Ammon's horn (tissue), 1 donor: ENCODE measurements at regions not wholly inside any gene's neighbourhood (a gene's known extent, or its start where the extent isn't known, plus 50 kb on each side); places are given as distances from the start of the nearest gene placed in this dataset.
"Not testable (repeated sequence)": the region's sequence is repeated elsewhere in the genome, so short reads cannot be mapped to it uniquely, and the experiment has no call there.

ENCODE experiments used
- DNase-seq: peaks from one replicate; pipeline ENCODE4 v3.0.0-alpha.2; 2016; ENCODE audit warnings: low spot score

DNA sequence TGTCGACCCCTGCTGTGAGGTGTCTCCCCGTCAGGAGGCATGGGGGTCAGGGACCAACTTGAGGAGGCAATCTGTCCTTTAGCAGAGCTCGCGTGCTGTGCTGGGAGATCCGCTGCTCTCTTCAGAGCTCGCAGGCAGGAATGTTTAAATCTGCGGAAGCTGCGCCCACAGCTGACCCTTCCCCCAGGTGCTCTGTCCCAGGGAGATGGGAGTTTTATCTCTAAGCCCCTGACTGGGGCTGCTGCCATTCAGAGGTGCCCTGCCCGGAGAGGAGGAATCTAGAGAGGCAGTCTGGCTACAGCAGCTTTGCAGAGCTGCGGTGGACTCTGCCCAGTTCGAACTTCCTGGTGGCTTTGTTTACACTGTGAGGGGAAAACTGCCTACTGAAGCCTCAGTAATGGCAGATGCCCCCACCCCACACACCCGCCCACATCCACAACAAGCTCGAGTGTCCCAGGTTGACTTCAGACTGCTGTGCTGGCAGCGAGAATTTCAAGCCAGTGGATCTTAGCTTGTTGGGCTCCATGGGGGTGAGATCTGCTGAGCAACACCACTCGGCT is 133.1 kb downstream of the CENPC start:
- DNase-seq, result not testable (repeated sequence)

DNA sequence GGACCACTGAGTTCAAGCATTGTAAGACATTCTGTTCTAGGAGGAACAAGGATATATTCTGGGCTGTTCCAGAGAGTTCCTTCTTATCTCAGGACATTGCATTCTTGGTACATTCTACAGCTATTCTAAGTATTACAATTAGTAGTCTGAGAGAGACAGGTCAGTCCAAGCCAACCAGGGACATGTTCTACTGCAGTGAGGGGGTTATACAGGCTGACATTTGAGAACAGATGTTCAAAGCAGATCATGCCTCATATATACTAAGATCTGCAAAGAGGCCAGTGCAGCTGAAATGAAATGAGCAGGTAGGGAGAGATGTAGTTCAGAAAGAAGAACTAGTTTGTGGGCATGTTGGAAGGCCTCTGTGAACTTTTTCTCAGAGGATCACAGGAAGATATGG is 142.0 kb downstream of the CENPC start:
- DNase-seq, result no peak

DNA sequence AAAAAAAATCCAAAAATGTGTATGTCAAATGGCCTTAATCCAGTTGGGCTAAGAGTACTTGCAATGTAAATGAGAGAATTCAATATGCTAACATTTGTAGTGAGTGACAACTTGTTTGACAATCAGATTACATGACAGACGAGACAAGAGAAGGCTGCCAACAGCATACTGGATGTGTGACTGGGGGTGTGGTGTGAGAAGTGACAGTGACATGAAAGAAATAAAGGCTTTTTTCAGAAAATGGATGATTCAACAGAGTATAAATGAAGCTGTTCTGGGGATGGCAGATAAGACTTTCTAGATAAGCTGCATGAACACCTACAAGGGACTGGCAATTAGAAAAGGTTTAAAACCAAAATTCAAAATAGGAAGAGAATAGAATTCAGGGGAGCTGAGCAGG is 143.4 kb downstream of the CENPC start:
- no peak for DNase-seq

DNA sequence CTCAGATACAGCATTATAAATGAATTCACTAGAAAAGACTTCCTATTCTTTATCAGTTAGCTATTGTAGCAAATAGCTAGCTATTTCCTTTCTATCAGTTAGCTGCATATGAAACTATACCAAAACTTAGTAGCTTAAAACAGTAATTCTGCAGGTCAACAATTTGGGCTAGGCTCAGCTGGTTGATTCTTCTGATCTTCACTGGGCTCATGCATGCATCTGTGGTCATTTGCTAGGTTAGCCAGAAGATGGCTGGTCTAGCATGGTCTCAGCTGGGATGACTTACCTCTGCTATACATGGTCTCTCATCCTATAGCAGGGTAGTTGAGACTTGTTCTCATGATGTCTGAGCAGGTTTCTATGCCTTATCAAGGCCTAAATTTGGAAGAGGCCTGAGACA is 147.4 kb downstream of the CENPC start:
- DNase-seq, result no peak

DNA sequence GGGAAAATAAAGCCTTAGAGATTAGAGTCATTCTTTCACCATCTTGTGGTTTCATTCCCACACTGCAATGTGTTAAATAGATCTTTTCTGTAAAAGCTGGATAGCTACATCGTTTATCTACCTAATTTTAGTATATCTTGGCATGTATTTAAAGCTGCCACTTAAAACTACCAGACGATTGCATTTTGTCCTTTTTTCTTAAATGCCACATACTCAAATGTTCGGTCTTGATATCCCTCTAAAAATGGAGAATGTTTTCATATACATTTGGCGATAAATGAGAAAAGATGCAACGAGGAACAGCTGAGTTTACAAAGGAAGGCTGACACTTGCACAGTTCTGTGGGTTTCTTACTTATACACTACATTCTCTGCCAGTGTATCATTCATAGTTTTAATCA is 148.3 kb downstream of the CENPC start:
- no peak for DNase-seq

DNA sequence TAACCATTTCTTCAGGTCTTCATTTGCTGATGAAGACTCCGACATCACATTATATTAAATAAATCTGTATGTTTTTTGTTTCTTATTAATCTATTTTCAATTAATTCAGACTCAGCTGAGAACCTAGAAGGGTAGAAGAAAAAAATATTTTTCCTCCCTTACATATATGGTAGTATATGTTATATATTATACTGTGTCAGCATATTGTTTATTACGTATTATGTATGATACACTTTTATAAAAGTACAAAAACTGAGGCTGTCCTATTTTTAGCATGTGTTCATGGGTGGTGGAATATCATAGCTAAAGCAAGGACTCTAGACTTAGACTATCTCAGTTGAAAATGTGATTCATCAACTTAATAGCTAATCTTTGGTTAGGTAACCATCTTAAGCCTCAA is 149.3 kb downstream of the CENPC start:
- no peak for DNase-seq

DNA sequence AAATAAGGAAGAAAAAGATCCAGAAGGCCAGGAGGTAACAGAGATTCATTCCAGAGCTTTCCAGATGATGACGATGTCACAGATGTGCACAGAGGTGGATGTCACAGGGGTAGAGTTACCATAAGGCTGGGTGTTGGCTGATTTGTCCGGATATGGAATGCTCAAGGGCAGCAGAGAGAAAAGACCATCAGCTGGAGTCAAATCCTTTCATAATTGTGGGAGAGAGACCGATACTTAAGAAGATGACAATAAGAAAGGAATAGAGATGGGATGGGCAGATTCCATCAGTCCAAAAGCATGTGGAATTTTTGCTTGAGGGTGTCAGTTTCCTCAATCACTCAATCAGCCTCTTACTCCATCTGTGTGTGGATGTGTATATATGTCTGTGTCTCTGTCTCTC is 150.4 kb downstream of the CENPC start:
- DNase-seq, result no peak

DNA sequence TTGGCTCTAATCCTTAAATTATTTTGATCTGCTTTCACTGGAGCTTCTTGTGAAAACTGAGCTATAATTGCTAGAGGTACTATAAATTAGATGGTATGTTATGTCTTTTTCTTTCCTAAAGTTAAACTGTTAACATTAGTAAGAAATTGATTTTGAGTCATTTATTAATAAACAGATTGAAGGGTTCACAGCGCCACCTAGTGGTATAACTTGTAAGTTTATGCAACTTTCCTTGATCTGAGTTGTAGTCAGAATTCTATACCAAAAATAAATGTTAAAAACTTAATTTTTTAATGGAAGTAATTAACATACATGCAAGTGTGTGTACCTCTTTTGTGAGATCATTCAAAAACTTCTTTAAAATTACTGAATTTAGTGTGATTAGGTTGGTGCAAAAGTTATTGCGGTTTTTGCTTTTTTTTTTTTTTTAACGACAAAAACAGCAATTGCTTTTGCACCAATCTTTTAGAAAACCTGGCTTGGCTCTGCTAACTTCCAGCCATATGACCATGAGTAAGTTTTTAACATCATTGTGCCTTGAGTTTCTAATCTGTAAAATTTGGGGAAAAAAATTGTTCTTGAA is 151.5 kb downstream of the CENPC start:
- peak; percentile 60 for DNase-seq

DNA sequence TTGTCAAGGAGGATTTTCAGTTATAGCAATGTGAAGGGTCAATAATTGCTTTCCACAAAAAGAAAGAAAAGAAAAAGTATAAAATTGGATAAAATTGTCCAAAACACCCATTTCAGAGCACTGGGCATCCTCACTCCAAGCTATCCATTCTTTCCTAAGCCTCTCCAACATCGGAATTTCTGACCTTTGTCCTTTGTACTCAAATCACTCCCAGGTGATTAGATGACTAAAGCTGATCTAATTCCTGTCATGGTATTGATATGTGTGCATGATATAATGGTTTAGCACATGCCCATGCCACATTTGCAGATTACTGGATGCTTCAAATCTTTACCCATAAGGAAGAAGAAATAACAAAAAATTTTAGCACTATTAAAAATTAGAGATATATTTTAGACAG is 152.3 kb downstream of the CENPC start:
- no peak for DNase-seq

DNA sequence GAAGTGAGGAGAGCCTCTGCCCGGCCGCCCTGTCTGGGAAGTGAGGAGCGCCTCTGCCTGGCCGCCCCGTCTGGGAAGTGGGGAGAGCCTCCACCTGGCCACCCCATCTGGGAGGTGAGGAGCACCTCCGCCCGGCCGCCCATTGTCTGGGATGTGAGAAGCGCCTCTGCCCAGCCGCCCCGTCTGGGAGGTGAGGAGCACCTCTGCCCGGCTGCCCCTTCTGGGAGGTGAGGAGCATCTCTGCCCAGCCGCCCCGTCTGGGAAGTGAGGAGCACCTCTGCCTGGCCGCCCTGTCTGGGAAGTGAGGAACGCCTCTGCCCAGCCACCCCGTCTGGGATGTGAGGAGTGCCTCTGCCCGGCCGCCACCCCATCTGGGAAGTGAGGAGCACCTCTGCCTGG is 163.9 kb downstream of the CENPC start:
- DNase-seq, result not testable (repeated sequence)

DNA sequence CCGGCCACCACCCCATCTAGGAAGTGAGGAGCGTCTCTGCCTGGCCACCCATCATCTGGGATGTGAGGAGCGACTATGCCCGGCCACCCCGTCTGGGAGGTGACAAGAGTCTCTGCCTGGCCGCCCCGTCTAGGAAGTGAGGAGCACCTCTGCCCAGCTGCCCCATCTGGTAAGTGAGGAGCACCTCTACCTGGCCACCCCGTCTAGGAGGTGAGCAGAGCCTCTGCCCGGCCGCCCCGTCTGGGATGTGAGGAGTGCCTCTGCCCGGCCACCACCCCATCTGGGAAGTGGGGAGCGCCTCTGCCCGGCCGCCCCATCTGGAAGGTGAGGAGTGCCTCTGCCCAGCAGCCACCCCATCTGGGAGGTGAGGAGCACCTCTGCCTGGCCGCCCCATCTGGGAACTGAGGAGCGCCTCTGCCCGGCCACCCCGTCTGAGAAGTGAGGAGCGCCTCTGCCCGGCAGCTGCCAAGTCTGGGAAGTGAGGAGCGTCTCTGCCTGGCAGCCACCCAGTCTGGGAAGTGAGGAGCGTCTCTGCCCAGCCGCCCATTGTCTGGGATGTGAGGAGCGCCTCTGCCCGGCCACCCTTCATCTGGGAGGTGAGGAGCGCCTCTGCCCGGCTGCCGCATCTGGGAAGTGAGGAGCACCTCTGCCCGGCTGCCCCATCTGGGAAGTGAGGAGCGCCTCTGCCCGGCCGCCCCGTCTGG is 164.4 kb downstream of the CENPC start:
- not testable (repeated sequence) for DNase-seq

DNA sequence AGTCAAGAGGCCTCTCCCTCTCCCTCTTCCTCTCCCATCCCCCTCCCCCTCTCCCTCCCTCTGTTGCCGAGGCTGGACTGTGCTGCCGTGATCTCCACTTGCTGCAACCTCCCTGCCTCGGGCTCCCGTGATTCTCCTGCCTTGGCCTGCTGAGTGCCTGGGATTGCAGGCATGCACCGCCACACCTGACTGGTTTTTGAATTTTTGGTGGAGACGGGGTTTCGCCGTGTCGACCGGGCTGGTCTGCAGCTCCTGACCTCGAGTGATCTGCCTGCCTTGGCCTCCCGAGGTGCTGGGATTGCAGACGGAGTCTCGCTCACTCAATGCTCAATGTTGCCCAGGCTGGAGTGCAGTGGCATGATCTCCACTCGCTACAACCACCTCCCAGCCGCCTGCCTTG is 165.1 kb downstream of the CENPC start:
- no peak for DNase-seq

DNA sequence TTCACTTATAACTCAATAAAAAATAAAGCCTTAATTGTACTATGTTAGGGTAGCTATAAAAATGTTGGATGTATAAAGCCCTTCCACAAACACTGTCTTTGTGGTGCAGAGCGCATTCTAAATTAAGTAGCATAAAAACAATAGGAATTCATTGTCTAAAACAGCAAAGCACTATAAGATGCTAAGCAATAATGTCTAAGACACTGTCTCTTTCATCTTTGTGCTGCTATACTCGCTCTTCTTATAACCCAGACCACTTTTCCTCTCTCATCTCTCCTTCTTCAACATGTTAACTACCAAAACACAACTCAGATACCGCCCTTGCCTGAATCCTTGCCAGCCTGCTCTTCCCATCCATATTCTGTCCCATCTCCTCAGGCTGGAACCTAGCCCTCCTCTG is 170.0 kb downstream of the CENPC start:
- DNase-seq, result no peak

DNA sequence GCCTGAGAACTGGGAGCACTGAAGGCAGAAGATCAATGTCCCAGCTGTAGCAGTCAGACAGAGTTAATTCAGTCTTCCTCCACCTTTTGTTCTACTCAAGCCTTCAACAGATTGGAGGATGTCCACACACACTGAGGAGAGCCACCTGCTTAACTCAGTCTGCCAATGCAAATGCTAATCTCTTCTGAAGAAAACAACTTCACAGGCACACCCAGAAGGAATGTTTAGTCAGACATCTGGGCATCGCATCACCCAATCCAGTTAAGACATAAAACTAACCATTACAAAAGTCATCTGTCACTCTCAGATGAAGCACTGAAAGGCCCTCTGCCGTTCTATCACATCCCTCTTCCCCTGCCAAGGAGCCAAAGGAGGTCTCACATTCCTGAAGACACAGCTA is 173.7 kb downstream of the CENPC start:
- DNase-seq, result no peak

DNA sequence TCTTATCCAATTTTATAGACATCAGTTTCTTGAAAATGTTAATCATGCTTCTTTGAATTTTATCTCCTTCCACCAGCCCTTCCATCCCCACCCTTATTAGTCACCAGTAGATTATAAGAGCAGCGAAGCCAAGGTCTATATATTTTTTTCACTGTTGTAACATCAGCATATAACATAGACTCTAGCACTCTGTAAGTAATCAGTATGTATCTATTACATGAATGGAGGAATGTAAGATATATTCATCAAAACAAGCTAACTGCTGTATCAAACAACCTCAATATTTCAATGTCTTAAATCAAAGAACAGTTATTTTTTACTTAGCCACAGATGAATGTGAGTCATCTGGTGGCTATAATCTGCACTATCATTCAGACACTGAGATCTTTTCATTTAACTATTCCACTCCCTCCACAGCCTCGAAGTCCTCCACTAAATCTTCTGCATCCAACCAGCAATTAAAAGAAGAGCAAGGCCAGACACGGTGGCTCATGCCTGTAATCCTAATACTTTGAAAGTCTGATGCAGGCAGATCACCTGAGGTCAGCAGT is 178.9 kb downstream of the CENPC start:
- DNase-seq, result no peak

DNA sequence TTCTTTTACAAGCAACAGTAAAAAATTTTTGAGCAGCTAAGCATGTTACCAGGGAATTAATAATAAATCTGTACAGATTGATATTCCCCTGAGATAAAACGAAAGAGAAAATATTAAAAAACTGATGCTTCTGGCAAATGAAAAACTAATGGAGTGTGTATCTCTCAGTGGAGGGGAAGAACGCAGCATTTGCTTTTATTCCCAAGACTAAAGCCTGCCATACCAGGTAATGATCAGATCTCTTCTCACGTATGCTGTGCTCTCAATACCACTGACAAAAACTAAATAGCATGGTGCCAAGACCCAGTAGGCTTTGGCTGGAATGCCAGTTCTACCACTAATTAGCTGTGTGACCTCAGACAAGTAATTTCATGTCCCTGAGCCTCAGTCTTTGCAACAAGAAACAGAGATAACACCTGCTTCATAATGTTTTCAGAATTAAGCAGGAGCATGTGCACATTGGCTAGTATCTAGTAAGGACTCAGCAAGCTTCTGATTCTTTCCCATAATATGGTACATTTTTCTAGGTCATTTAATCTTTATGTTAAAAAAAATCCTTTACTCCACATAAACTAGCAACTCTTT is 179.6 kb downstream of the CENPC start:
- no peak for DNase-seq

DNA sequence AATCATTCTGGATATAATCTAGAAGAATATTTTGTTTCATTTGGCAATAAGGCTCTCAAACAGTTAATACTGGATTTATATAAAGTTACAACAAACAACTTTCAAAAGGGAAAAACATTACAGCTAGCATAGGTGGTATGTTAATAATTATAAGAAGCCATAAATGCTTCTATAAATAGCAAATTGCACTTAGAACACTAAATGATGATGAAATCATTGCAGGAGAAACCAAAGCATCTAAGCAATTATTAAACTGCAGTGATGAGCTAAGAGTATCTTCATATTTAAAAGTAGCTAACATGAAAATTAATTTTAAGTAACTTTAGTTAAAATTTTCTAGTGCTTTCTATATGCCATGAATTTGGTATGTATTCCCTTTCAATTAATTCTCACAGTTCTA is 189.5 kb downstream of the CENPC start:
- no peak for DNase-seq

DNA sequence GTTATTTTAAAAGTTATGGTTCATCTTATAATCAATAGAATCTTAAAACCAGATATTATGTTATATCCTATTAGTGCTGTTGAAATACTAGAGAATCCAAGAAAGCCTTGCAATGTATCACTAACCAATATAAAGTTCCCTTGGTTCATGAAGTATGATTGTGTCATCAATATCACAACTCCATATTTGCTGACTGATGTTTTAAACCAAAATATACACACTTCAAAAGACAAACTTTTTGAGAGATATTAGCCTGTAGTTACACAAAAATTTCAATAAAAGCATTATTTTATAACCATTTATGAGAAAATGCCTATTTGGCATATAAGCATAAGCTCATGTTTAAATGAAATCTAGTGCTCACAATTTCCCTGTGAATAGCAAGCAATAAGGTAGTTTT is 198.6 kb downstream of the CENPC start:
- DNase-seq, result no peak

DNA sequence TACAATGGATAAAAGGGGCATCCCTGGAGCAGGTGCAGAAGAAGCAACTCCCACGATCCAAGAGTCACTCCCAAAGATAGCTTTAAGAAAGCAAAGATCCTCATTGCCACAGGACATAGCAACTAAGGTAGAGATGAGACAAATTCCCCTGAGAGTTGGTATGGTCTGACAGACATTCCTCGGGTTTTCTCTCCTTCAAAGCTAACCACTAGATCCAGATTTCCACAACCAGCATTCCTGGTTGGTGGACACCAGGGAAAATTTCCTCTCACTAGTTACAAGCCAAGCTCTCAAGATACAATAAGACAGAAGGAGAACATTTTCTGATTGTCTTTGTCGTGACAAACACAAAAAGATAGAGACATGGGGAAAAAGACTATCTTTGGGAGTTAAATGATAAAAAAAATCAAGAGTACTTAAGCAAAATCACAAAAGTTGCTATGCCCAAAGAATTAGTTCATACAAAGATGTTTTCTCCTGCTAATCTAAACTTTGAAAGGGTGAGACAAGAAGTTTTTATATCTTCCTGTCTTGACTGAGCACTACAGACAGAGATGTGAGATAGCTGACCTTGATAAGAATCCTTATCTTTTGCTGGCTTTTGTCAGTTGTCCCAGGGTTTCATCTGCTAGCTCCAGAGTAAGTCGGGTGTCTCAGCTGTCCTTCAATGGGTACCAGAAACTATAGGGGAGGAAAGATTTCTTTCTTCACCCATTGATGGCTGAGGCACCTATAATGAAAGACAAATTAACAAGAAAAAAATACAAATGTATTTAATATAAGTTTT is 200.5 kb downstream of the CENPC start:
- DNase-seq, result no peak

DNA sequence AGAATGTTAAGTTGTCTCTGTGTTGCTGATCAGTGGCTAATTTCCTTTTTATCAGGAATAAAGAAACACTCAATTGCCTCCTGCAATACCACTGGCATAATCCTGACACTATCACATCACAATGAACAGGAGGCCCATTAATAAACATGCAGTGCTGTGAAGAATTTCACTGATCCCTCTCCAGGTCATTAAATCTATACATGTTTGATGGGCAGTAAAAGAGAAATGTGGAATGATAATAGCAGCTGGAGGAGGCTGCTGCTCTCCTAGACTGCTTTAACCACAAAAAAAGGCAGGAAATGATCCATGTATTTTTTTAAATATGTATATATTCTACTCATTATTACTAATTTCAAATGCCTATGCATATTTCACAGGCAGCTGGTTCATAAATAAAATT is 202.1 kb downstream of the CENPC start:
- no peak for DNase-seq

DNA sequence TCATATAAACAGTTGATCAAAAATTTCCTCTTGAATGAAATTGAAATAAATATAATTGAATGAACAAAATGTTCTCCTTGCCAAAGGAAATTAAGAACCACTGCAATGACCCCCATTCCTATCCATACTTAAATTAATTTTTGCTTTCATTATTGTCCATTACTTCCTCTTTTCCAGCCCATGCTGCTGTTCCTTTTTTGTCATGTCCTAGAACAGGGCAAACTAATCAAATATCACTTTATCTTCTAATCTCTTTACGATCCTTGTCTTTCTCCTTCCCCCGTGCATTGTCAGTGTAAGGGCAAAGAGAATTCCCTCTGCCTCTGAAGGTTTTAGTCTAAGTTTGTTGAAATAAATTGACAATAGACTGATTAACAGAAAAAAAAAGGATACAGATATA is 203.0 kb downstream of the CENPC start:
- DNase-seq, result no peak

DNA sequence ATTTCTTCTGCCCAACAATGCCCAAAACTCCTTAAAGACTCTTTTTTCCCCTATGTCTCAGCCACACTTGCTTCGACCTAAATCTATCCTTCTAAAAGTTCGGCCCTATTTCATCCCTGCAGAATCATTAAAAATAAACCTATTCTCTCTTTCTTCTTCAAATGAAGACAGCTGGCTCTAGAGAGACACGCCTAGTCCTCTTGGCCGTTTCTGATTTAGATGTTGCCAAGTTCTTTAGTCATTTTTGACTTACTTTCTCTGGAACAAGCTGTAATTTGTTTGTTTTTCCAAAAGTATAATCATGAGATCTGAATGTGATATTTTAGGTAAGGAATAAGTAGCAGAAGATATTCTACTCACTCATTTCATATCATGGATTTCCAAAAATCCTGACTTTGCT is 211.6 kb downstream of the CENPC start:
- no peak for DNase-seq
